Lung (tissue), 11 donors: ENCODE measurements at regions not wholly inside any gene's neighbourhood (a gene's known extent, or its start where the extent isn't known, plus 50 kb on each side); places are given as distances from the start of the nearest gene placed in this dataset.

ENCODE experiments used
- ATAC-seq: fragments of 200-7000 bp; cut with Tn5 transposase; one replicate; pipeline ENCODE4 v1.9.1; 2020; ENCODE audit warnings: moderate number of reproducible peaks; ENCODE audit not compliant: insufficient read depth, low FRiP score
- DNase-seq, 3 donors: peaks; one replicate each; pipeline ENCODE4 v3.0.0-alpha.2; 2013 to 2017
- H3K27ac ChIP-seq, 2 donors: one replicate each; pipeline ENCODE4 v1.5.1; 2013; ENCODE audit warnings: mild to moderate bottlenecking in 2 of 2, moderate library complexity in 2 of 2, control low read depth in 1 of 2, inconsistent platforms in 1 of 2, low read depth in 1 of 2, low read length in 1 of 2
- H3K27me3 ChIP-seq, 3 donors: one replicate each; pipeline ENCODE4 v1.5.1; 2013; ENCODE audit warnings: low read length in 2 of 3; ENCODE audit not compliant: control insufficient read depth in 3 of 3, insufficient read depth in 3 of 3
- H3K36me3 ChIP-seq, 4 donors: one replicate each; pipeline ENCODE4 v1.5.1; 2013; ENCODE audit warnings: low read length in 4 of 4, mild to moderate bottlenecking in 1 of 4, moderate library complexity in 1 of 4; ENCODE audit not compliant: control insufficient read depth in 4 of 4, insufficient read depth in 4 of 4
- H3K4me1 ChIP-seq, 5 donors: one replicate each; pipeline ENCODE4 v1.5.1; 2013; ENCODE audit warnings: low read length in 5 of 5, mild to moderate bottlenecking in 2 of 5, moderate library complexity in 1 of 5; ENCODE audit not compliant: control insufficient read depth in 5 of 5, insufficient read depth in 5 of 5
- H3K4me3 ChIP-seq: one replicate; pipeline ENCODE4 v1.5.1; 2013; ENCODE audit warnings: mild to moderate bottlenecking, control low read depth, moderate library complexity
- H3K9ac ChIP-seq, 2 donors: one replicate each; pipeline ENCODE4 v1.5.1; 2013; ENCODE audit warnings: low read length in 2 of 2, control low read depth in 1 of 2; ENCODE audit not compliant: insufficient read depth in 1 of 2
- H3K9me3 ChIP-seq, 4 donors: one replicate each; pipeline ENCODE4 v1.5.1; 2013; ENCODE audit warnings: low read length in 3 of 4, mild to moderate bottlenecking in 1 of 4, moderate library complexity in 1 of 4; ENCODE audit not compliant: control insufficient read depth in 4 of 4, insufficient read depth in 3 of 4
- CTCF ChIP-seq: IDR thresholded peaks from 2 replicates; pipeline ENCODE4 v1.5.1; 2012; ENCODE audit warnings: mild to moderate bottlenecking; ENCODE audit errors: control extremely low read depth, extremely low read depth
- WGBS, 2 donors: extraction: QIAGEN DNeasy Blood & Tissue Kit; methylation state at CpG; one replicate each; pipeline ENCODE4 v1.1.7; 2013; 5-methylcytosine and 5-hydroxymethylcytosine counted together
- donor health status: control.
- donor health status: control.
- donor health status: Bipolar disorder and iron deficiency.
- donor health status: healthy.
- donor health status: DM: yes; HTN: yes; CAD: no.

GRCh38 chrX:13934731-13935130 is 95.0 kb downstream of the GEMIN8 start:
- Histone ChIP-seq H3K4me1 (peaks cover 0 to 6% (median 0%) of the 10 kb centered on the region in 5 donors), H3K9me3 (no peaks in the 10 kb centered on the region), H3K9ac (no peak overlapping the region), H3K27me3 (peaks cover 7 to 49% (median 43%) of the 10 kb centered on the region in 3 donors), H3K27ac (no peak overlapping the region), H3K4me3 (no peak overlapping the region), H3K36me3 (no peaks in the 10 kb centered on the region)
- DNase-seq (no peak), ATAC-seq (no peak)
- TF ChIP-seq CTCF, result no peak
- 76 to 100% methylated on average over 2 of the region's 2 CpGs for WGBS, 2 donors

- H3K4me3 ChIP-seq, result no peak overlapping the region
These were observed 95.8 kb downstream of the GEMIN8 start for GRCh38 chrX:13933851-13934250.

GRCh38 chrX:13933352-13933751 is 96.3 kb downstream of the GEMIN8 start:
- no peaks in the 10 kb centered on the region for H3K36me3 ChIP-seq
- no peak overlapping the region for H3K27ac ChIP-seq
- ATAC-seq (no peak), DNase-seq (no peak)
- no peak overlapping the region for H3K4me3 ChIP-seq
- no peaks in the 10 kb centered on the region for H3K9me3 ChIP-seq
- peaks cover 0 to 3% (median 0%) of the 10 kb centered on the region in 5 donors for H3K4me1 ChIP-seq
- peaks cover 0 to 44% (median 40%) of the 10 kb centered on the region in 3 donors for H3K27me3 ChIP-seq
- 65 to 79% methylated on average over 3 of the region's 3 CpGs for WGBS, 2 donors
- no peak for TF ChIP-seq CTCF
- H3K9ac ChIP-seq, result no peak overlapping the region

More at GRCh38 chrX:13933851-13934250, 95.8 kb downstream of the GEMIN8 start:
- Histone ChIP-seq H3K9me3 (no peaks in the 10 kb centered on the region), H3K4me1 (peaks cover 0 to 4% (median 0%) of the 10 kb centered on the region in 5 donors), H3K9ac (no peak overlapping the region), H3K27me3 (peaks cover 3 to 41% (median 40%) of the 10 kb centered on the region in 3 donors), H3K36me3 (no peaks in the 10 kb centered on the region), H3K27ac (no peak overlapping the region)
- ATAC-seq, result no peak
- 52 to 71% methylated on average over 7 of the region's 7 CpGs for WGBS, 2 donors
- DNase-seq, result no peak
- TF ChIP-seq CTCF, result no peak

- peaks cover 0 to 3% (median 0%) of the 10 kb centered on the region in 5 donors for H3K4me1 ChIP-seq
- H3K36me3 ChIP-seq, result no peaks in the 10 kb centered on the region
- H3K9me3 ChIP-seq, result no peaks in the 10 kb centered on the region
- no peak for DNase-seq
- H3K27me3 ChIP-seq, result peaks cover 0 to 44% (median 41%) of the 10 kb centered on the region in 3 donors
- no peak overlapping the region for H3K27ac ChIP-seq
- no peak for ATAC-seq
- no peak overlapping the region for H3K9ac ChIP-seq
- H3K4me3 ChIP-seq, result no peak overlapping the region
- TF ChIP-seq CTCF, result no peak
These were observed 97.3 kb downstream of the GEMIN8 start for GRCh38 chrX:13932416-13932815.
